ENCODE measurements at regions not wholly inside any gene's neighbourhood (a gene's known extent, or its start where the extent isn't known, plus 50 kb on each side); places are given as distances from the start of the nearest gene placed in this dataset.

DNA sequence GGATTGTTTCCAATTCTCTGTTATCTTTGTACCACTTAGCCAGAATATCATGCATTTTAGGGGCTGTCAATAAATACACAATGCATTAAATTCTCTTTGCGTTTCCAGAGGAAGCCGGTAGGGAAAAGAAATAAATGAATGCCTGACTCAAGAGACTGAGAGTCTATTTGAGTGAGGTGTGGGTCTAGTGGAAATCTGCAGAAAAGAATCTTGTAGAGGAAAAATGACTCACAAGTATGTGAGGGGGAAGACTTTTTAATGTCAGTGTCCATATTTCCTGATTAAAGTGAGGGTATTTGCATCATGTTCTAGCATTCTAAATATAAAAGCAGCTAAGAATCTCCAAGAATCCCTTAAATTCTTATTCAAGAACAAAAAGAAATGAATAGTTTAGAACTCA lies 271.1 kb downstream of the PTPRC start:
- no peak overlapping the region for H3K4me3 ChIP-seq (ENCODE audit: low read length)
- TF ChIP-seq, protein P1, sequence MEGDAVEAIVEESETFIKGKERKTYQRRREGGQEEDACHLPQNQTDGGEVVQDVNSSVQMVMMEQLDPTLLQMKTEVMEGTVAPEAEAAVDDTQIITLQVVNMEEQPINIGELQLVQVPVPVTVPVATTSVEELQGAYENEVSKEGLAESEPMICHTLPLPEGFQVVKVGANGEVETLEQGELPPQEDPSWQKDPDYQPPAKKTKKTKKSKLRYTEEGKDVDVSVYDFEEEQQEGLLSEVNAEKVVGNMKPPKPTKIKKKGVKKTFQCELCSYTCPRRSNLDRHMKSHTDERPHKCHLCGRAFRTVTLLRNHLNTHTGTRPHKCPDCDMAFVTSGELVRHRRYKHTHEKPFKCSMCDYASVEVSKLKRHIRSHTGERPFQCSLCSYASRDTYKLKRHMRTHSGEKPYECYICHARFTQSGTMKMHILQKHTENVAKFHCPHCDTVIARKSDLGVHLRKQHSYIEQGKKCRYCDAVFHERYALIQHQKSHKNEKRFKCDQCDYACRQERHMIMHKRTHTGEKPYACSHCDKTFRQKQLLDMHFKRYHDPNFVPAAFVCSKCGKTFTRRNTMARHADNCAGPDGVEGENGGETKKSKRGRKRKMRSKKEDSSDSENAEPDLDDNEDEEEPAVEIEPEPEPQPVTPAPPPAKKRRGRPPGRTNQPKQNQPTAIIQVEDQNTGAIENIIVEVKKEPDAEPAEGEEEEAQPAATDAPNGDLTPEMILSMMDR (conservative IDR thresholded peaks at IDR 0.05; ENCODE audit: low read length), result no peak
- peak; percentile 21 for DNase-seq (ENCODE audit: low read depth)

- DNase-seq (ENCODE audit: low read depth), result no peak
- H3K4me3 ChIP-seq (ENCODE audit: low read length), result no peak overlapping the region
- TF ChIP-seq, protein P1 (conservative IDR thresholded peaks at IDR 0.05; ENCODE audit: low read length), result no peak
Measured at GRCh38 chr1:198910816-198911215, 272.0 kb downstream of the PTPRC start.

DNA sequence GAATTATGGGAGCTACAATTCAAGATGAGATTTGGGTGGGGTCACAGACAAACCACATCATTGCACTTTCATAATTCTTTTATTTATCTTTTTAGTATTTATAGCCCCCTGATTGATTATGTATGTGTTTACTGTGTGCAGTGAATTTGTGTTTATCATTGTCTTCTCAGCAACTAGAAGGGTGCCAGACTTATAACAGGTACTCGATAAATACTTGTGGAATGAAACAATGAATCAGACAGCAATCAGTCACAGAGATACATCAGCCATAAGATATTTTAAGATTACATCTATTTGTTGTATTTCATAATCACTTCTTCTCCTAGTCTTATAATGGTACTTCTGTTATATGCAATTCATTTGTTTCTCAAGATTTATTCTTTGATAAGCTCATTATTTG lies 273.2 kb downstream of the PTPRC start:
- TF ChIP-seq, protein P1 (conservative IDR thresholded peaks at IDR 0.05; ENCODE audit: low read length), result no peak
- H3K4me3 ChIP-seq (ENCODE audit: low read length), result no peak overlapping the region
- DNase-seq (ENCODE audit: low read depth), result no peak

- DNase-seq (ENCODE audit: low read depth), result peak; percentile 78
- H3K4me3 ChIP-seq (ENCODE audit: low read length), result peak overlapping the region; percentile 18; the same call in 1 of the 2 replicates
- TF ChIP-seq, protein P1 (conservative IDR thresholded peaks at IDR 0.05; ENCODE audit: low read length), result no peak
Measured at GRCh38 chr1:198913667-198914066, 274.8 kb downstream of the PTPRC start.

- DNase-seq (ENCODE audit: low read depth), result no peak
- TF ChIP-seq, protein P1 (conservative IDR thresholded peaks at IDR 0.05; ENCODE audit: low read length), result no peak
- H3K4me3 ChIP-seq (ENCODE audit: low read length), result no peak overlapping the region
Measured at GRCh38 chr1:198915327-198916231, 276.7 kb downstream of the PTPRC start.

- H3K4me3 ChIP-seq (ENCODE audit: low read length), result no peak overlapping the region
- no peak for DNase-seq (ENCODE audit: low read depth)
- TF ChIP-seq, protein P1 (conservative IDR thresholded peaks at IDR 0.05; ENCODE audit: low read length), result no peak
Measured at GRCh38 chr1:198917226-198917625, 278.4 kb downstream of the PTPRC start.

- TF ChIP-seq, protein P1 (conservative IDR thresholded peaks at IDR 0.05; ENCODE audit: low read length), result no peak
- no peak overlapping the region for H3K4me3 ChIP-seq (ENCODE audit: low read length)
- no peak for DNase-seq (ENCODE audit: low read depth)
Measured at GRCh38 chr1:198918920-198919319, 280.1 kb downstream of the PTPRC start.

Measured in AG10803 (cell line).